ENCODE measurements at regions not wholly inside any gene's neighbourhood (a gene's known extent, or its start where the extent isn't known, plus 50 kb on each side); places are given as distances from the start of the nearest gene placed in this dataset.

DNA sequence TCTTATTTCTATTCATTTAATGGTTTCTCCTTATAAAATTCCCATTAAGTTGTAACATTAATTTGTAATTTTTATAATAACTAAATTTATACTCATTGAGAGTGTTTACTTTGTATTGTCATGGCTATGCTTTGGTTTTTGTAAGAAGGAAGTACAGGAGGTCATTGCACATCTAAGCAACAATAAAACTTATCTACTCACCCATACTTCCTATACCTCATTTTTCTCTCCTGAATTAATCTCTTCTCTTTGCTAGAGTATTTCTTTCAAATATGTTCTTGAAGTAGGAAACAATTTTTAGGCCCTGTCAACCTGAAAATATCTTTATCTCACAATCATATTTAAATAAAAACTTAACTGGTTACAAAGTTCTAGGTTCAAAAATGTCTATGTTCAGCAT lies 95.4 kb upstream of the WDR11 start:
- peaks cover 3% of the 10 kb centered on the region for H3K36me3 Mint-ChIP-seq (ENCODE audit: unreplicated experiment)
- no peaks in the 10 kb centered on the region for H3K27me3 Mint-ChIP-seq (ENCODE audit: unreplicated experiment)
- H3K9me3 Mint-ChIP-seq (ENCODE audit: unreplicated experiment): no peaks in the 10 kb centered on the region
- DNase-seq: no peak
- no peak overlapping the region for H3K27ac Mint-ChIP-seq (ENCODE audit: unreplicated experiment)
- TF ChIP-seq, protein P1, sequence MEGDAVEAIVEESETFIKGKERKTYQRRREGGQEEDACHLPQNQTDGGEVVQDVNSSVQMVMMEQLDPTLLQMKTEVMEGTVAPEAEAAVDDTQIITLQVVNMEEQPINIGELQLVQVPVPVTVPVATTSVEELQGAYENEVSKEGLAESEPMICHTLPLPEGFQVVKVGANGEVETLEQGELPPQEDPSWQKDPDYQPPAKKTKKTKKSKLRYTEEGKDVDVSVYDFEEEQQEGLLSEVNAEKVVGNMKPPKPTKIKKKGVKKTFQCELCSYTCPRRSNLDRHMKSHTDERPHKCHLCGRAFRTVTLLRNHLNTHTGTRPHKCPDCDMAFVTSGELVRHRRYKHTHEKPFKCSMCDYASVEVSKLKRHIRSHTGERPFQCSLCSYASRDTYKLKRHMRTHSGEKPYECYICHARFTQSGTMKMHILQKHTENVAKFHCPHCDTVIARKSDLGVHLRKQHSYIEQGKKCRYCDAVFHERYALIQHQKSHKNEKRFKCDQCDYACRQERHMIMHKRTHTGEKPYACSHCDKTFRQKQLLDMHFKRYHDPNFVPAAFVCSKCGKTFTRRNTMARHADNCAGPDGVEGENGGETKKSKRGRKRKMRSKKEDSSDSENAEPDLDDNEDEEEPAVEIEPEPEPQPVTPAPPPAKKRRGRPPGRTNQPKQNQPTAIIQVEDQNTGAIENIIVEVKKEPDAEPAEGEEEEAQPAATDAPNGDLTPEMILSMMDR (IDR thresholded peaks at IDR 0.05; ENCODE audit: partially characterized antibody, unreplicated experiment): no peak
- no peaks in the 10 kb centered on the region for H3K4me1 Mint-ChIP-seq (ENCODE audit: low read depth, unreplicated experiment)
- H3K4me3 Mint-ChIP-seq (ENCODE audit: unreplicated experiment): no peak overlapping the region

DNA sequence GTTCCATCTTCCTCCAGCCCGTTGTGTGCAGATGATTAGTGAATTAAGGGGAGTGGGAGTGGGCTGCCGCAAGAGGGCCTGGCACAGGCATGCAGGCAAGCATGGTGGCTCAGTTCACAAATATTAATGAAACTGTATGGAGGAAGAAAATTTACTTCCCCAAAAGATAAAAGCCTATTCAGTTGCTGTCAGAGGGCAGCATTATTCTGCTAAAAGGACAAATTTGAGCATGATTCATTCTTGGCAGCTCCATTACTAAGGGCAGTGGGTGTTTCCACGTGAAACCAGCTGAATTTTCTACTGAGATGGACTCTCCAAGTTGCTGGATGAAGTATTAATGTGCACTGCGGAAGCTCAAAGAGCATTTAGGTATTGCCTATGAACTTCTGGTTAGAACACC lies 90.9 kb upstream of the WDR11 start:
- H3K4me1 Mint-ChIP-seq (ENCODE audit: low read depth, unreplicated experiment): no peaks in the 10 kb centered on the region
- no peaks in the 10 kb centered on the region for H3K27me3 Mint-ChIP-seq (ENCODE audit: unreplicated experiment)
- peaks cover 3% of the 10 kb centered on the region for H3K36me3 Mint-ChIP-seq (ENCODE audit: unreplicated experiment)
- H3K9me3 Mint-ChIP-seq (ENCODE audit: unreplicated experiment): no peaks in the 10 kb centered on the region
- TF ChIP-seq, protein P1 (IDR thresholded peaks at IDR 0.05; ENCODE audit: partially characterized antibody, unreplicated experiment): no peak
- no peak overlapping the region for H3K27ac Mint-ChIP-seq (ENCODE audit: unreplicated experiment)
- no peak for DNase-seq
- H3K4me3 Mint-ChIP-seq (ENCODE audit: unreplicated experiment): no peak overlapping the region

DNA sequence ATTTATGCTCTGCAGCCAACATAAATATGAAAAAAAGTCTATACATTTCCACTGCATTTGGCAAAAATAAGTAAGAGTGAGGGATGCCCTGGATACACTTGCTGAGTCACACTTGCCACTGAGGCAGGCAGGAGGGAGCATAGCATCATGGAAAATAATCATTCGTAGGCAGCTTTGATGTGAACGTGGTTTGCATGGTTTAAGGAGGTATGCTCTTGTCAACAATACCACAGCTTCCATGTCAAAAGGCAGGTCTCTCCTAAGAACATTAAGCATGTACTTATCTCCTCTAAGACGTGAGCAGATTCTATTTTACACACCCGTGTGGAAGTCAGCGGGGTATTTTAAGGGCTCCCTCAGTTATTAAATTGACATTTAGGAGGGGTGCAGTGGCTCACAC lies 89.2 kb upstream of the WDR11 start:
- no peaks in the 10 kb centered on the region for H3K4me1 Mint-ChIP-seq (ENCODE audit: low read depth, unreplicated experiment)
- no peak overlapping the region for H3K4me3 Mint-ChIP-seq (ENCODE audit: unreplicated experiment)
- TF ChIP-seq, protein P1 (IDR thresholded peaks at IDR 0.05; ENCODE audit: partially characterized antibody, unreplicated experiment): no peak
- peaks cover 1% of the 10 kb centered on the region for H3K36me3 Mint-ChIP-seq (ENCODE audit: unreplicated experiment)
- H3K9me3 Mint-ChIP-seq (ENCODE audit: unreplicated experiment): no peaks in the 10 kb centered on the region
- H3K27me3 Mint-ChIP-seq (ENCODE audit: unreplicated experiment): no peaks in the 10 kb centered on the region
- no peak for DNase-seq
- no peak overlapping the region for H3K27ac Mint-ChIP-seq (ENCODE audit: unreplicated experiment)

DNA sequence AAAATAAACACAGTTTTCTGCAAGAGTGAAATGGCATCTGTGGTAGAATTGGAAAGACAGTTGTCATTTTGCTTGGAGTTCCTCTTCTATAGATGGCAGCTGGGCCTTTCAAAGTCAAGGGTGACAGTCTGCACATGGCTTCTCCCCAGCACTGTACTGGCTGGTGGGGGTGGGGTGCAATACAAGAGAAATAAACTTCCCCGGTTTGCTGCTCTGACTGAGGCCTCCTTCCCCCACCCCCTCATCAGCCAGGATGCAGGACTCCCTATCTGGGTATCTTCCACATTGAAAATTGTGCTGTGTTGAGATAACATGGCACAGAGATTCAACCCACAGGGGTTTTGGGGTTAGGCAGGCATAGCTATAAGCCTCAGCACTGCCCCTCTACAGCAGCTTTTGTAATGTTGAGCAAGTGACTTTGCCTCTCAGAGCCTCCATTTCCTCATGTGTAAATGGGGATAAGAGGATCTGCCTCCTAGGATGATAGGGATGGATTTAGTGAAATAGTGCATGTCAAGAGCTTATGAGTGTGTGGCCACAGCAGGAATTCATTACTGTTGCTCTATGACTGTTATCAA lies 85.8 kb upstream of the WDR11 start:
- no peaks in the 10 kb centered on the region for H3K9me3 Mint-ChIP-seq (ENCODE audit: unreplicated experiment)
- H3K36me3 Mint-ChIP-seq (ENCODE audit: unreplicated experiment): no peaks in the 10 kb centered on the region
- H3K4me3 Mint-ChIP-seq (ENCODE audit: unreplicated experiment): no peak overlapping the region
- H3K27me3 Mint-ChIP-seq (ENCODE audit: unreplicated experiment): no peaks in the 10 kb centered on the region
- DNase-seq: no peak
- no peaks in the 10 kb centered on the region for H3K4me1 Mint-ChIP-seq (ENCODE audit: low read depth, unreplicated experiment)
- TF ChIP-seq, protein P1 (IDR thresholded peaks at IDR 0.05; ENCODE audit: partially characterized antibody, unreplicated experiment): no peak
- no peak overlapping the region for H3K27ac Mint-ChIP-seq (ENCODE audit: unreplicated experiment)

DNA sequence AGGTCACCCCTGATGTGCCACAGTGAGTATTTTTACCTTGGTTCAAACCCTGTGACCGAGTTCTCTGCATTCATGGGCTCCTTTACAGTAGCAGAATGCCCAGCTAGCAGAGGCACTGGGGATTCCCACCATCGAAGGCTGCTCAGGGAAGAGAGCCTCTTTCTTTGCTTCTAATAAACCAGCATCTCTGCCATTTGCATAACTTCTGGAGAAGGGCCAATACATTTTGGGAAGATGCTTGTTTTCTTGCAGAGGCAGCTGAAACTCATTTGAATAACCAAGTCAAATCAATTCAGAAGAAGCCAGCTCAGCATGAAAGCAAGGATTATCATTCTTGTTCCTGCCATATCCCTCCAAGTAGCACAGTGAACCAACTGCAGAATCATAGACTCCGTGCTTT lies 82.9 kb upstream of the WDR11 start:
- H3K4me3 Mint-ChIP-seq (ENCODE audit: unreplicated experiment): no peak overlapping the region
- DNase-seq: no peak
- no peaks in the 10 kb centered on the region for H3K36me3 Mint-ChIP-seq (ENCODE audit: unreplicated experiment)
- H3K27ac Mint-ChIP-seq (ENCODE audit: unreplicated experiment): no peak overlapping the region
- H3K27me3 Mint-ChIP-seq (ENCODE audit: unreplicated experiment): no peaks in the 10 kb centered on the region
- no peaks in the 10 kb centered on the region for H3K9me3 Mint-ChIP-seq (ENCODE audit: unreplicated experiment)
- H3K4me1 Mint-ChIP-seq (ENCODE audit: low read depth, unreplicated experiment): no peaks in the 10 kb centered on the region
- TF ChIP-seq, protein P1 (IDR thresholded peaks at IDR 0.05; ENCODE audit: partially characterized antibody, unreplicated experiment): no peak
